CD14-positive monocyte (primary cell): ENCODE measurements at regions not wholly inside any gene's neighbourhood (a gene's known extent, or its start where the extent isn't known, plus 50 kb on each side); places are given as distances from the start of the nearest gene placed in this dataset.

Experiments used
- DNase-seq, 3 donors: peaks; one replicate each; pipeline ENCODE4 v3.0.0-alpha.2; 2011 to 2022
- H2AFZ ChIP-seq: 2 replicates; pipeline ENCODE4 v1.6.0; 2012; ENCODE audit warnings: mild to moderate bottlenecking, low read depth, low read length, inconsistent platforms; ENCODE audit not compliant: insufficient read depth, poor library complexity, severe bottlenecking
- H3K27ac ChIP-seq, 2 donors: 1 replicate in 1 of 2; 2 replicates in 1 of 2; pipeline ENCODE4 v1.5.1; 2012 to 2013; ENCODE audit warnings: low read length in 2 of 2, control low read depth in 1 of 2, inconsistent platforms in 1 of 2, low read depth in 1 of 2, mild to moderate bottlenecking in 1 of 2
- H3K27me3 ChIP-seq, 2 donors: one replicate each; pipeline versions ENCODE4 v1.6.0 to v1.6.1; 2011 to 2013; ENCODE audit warnings: low read length in 2 of 2; ENCODE audit not compliant: control insufficient read depth in 2 of 2, insufficient read depth in 2 of 2
- H3K36me3 ChIP-seq, 2 donors: replicated peaks in 1 of 2; 1 replicate in 1 of 2; 2 replicates in 1 of 2; pipeline versions ENCODE4 v1.5.1 to v1.6.1; 2012 to 2013; ENCODE audit warnings: low read length in 2 of 2, control low read depth in 1 of 2, inconsistent platforms in 1 of 2, mild to moderate bottlenecking in 1 of 2; ENCODE audit not compliant: insufficient read depth in 2 of 2, control insufficient read depth in 1 of 2
- H3K4me1 ChIP-seq, 2 donors: 1 replicate in 1 of 2; 2 replicates in 1 of 2; pipeline versions ENCODE4 v1.5.1 to v1.6.1; 2012 to 2013; ENCODE audit warnings: low read length in 2 of 2, control low read depth in 1 of 2, inconsistent platforms in 1 of 2, mild to moderate bottlenecking in 1 of 2, moderate library complexity in 1 of 2; ENCODE audit not compliant: insufficient read depth in 2 of 2, control insufficient read depth in 1 of 2
- H3K4me2 ChIP-seq: replicated peaks from 2 replicates; pipeline ENCODE3; 2012; ENCODE audit warnings: low read length, moderate library complexity, mild to moderate bottlenecking; ENCODE audit not compliant: poor library complexity, severe bottlenecking; ENCODE audit errors: extremely low read depth
- H3K4me3 ChIP-seq, 3 experiments: fragments of 200-600 bp in 1 of 3; sonication (generic) in 1 of 3; replicated peaks in 1 of 3; 1 replicate in 2 of 3; 2 replicates in 1 of 3; pipeline ENCODE4 v1.5.1; 2011 to 2013; ENCODE audit warnings: low read length in 3 of 3, mild to moderate bottlenecking in 3 of 3, control low read depth in 2 of 3, low read depth in 2 of 3, inconsistent platforms in 1 of 3, moderate library complexity in 1 of 3
- H3K79me2 ChIP-seq: 2 replicates; pipeline ENCODE4 v1.6.0; 2012; ENCODE audit warnings: mild to moderate bottlenecking, control low read depth, inconsistent platforms, low read length, moderate library complexity; ENCODE audit not compliant: insufficient read depth
- H3K9ac ChIP-seq: 2 replicates; pipeline ENCODE4 v1.6.0; 2017; ENCODE audit warnings: low read length, mild to moderate bottlenecking; ENCODE audit not compliant: insufficient read depth, poor library complexity, severe bottlenecking
- H3K9me3 ChIP-seq, 2 donors: replicated peaks in 1 of 2; 1 replicate in 1 of 2; 2 replicates in 1 of 2; pipeline versions ENCODE4 v1.5.1 to v1.6.1; 2012 to 2013; ENCODE audit warnings: low read length in 2 of 2, control low read depth in 1 of 2; ENCODE audit not compliant: control insufficient read depth in 1 of 2, insufficient read depth in 1 of 2
- H4K20me1 ChIP-seq: 2 replicates; pipeline ENCODE4 v1.6.0; 2012; ENCODE audit warnings: mild to moderate bottlenecking, low read length, control low read depth, moderate library complexity; ENCODE audit not compliant: insufficient read depth
- H3K27ac Mint-ChIP-seq, 7 donors: one replicate each; pipeline ENCODE4 v1.8.0; 2020; ENCODE audit warnings: mild to moderate bottlenecking in 7 of 7, mixed read lengths in 7 of 7, moderate library complexity in 6 of 7, inconsistent platforms in 2 of 7
- H3K27me3 Mint-ChIP-seq, 3 donors: one replicate each; pipeline ENCODE4 v1.8.0; 2021 to 2022; ENCODE audit warnings: low read depth in 3 of 3, mild to moderate bottlenecking in 3 of 3, mixed read lengths in 3 of 3, moderate library complexity in 3 of 3, inconsistent platforms in 1 of 3
- H3K36me3 Mint-ChIP-seq, 2 donors: one replicate each; pipeline ENCODE4 v1.8.0; 2020; ENCODE audit warnings: mixed read lengths in 2 of 2, inconsistent platforms in 1 of 2, mild to moderate bottlenecking in 1 of 2
- H3K4me1 Mint-ChIP-seq: one replicate; pipeline ENCODE4 v1.8.0; 2020; ENCODE audit warnings: mild to moderate bottlenecking, mixed read lengths
- H3K4me3 Mint-ChIP-seq, 2 donors: one replicate each; pipeline ENCODE4 v1.8.0; 2020; ENCODE audit warnings: mild to moderate bottlenecking in 2 of 2, mixed read lengths in 2 of 2, moderate library complexity in 1 of 2
- H3K9me3 Mint-ChIP-seq, 7 donors: one replicate each; pipeline ENCODE4 v1.8.0; 2020 to 2022; ENCODE audit warnings: mixed read lengths in 7 of 7, mild to moderate bottlenecking in 6 of 7, moderate library complexity in 6 of 7, inconsistent platforms in 2 of 7
- CTCF ChIP-seq: fragments of 200-600 bp; IDR thresholded peaks from one replicate; pipeline ENCODE4 v1.8.0; 2022; ENCODE audit warnings: antibody characterized with exemption, mild to moderate bottlenecking
- WGBS: methylation state at CpG from one replicate; pipeline ENCODE4 v1.1.5; 2013; ENCODE audit warnings: missing lambda C conversion rate; ENCODE audit not compliant: insufficient coverage; 5-methylcytosine and 5-hydroxymethylcytosine counted together
- intact Hi-C, 2 donors: fragments of 100-400 bp; cut with micrococcal nuclease; formaldehyde crosslinking; loops; one replicate each; pipeline versions ENCODE4 v1.15.0 to v1.15.1; 2023

GRCh38 chr16:79815049-79815448, 214.5 kb upstream of the MAF start:
- Histone ChIP-seq H2AFZ (no peak overlapping the region), H3K4me1 (no peaks in the 10 kb centered on the region), H3K36me3 (no peaks in the 10 kb centered on the region), H3K79me2 (no peaks in the 10 kb centered on the region), H3K27me3 (no peaks in the 10 kb centered on the region), H4K20me1 (no peaks in the 10 kb centered on the region), H3K9ac (no peak overlapping the region), H3K27ac (no peak overlapping the region), H3K4me3 (no peak overlapping the region), H3K9me3 (no peaks in the 10 kb centered on the region), H3K4me2 (no peak overlapping the region)
- H3K27me3 Mint-ChIP-seq = no peaks in the 10 kb centered on the region
- WGBS = 80% methylated on average over 2 of the region's 2 CpGs
- no peak for DNase-seq
- H3K4me1 Mint-ChIP-seq = no peaks in the 10 kb centered on the region
- TF ChIP-seq CTCF = no peak
- H3K4me3 Mint-ChIP-seq = no peak overlapping the region
- H3K36me3 Mint-ChIP-seq = no peaks in the 10 kb centered on the region
- intact Hi-C loops = no loop called here
- H3K27ac Mint-ChIP-seq = no peak overlapping the region
- H3K9me3 Mint-ChIP-seq = peaks cover 0 to 7% (median 2%) of the 10 kb centered on the region in 7 donors

GRCh38 chr16:79814124-79814523, 213.6 kb upstream of the MAF start:
- no peak for DNase-seq
- Histone ChIP-seq H2AFZ (no peak overlapping the region), H3K27ac (no peak overlapping the region), H3K79me2 (no peaks in the 10 kb centered on the region), H3K36me3 (no peaks in the 10 kb centered on the region), H4K20me1 (no peaks in the 10 kb centered on the region), H3K27me3 (no peaks in the 10 kb centered on the region), H3K9me3 (no peaks in the 10 kb centered on the region), H3K4me3 (no peak overlapping the region), H3K9ac (no peak overlapping the region), H3K4me1 (no peaks in the 10 kb centered on the region), H3K4me2 (no peak overlapping the region)
- H3K27me3 Mint-ChIP-seq = no peaks in the 10 kb centered on the region
- H3K36me3 Mint-ChIP-seq = no peaks in the 10 kb centered on the region
- no peaks in the 10 kb centered on the region for H3K4me1 Mint-ChIP-seq
- intact Hi-C loops = no loop called here
- no peak overlapping the region for H3K4me3 Mint-ChIP-seq
- TF ChIP-seq CTCF = no peak
- H3K27ac Mint-ChIP-seq = no peak overlapping the region
- peaks cover 0 to 7% (median 2%) of the 10 kb centered on the region in 7 donors for H3K9me3 Mint-ChIP-seq
- 100% methylated on average over 1 of the region's 2 CpGs for WGBS
